ENCODE measurements at regions not wholly inside any gene's neighbourhood (a gene's known extent, or its start where the extent isn't known, plus 50 kb on each side); places are given as distances from the start of the nearest gene placed in this dataset.

GRCh38 chr10:60444494-60445064 lies 54.9 kb upstream of the ANK3 start:
- Histone ChIP-seq H3K4me1 (ENCODE audit: control insufficient read depth, insufficient read depth, low read length) (no peaks in the 10 kb centered on the region), H3K36me3 (ENCODE audit: control insufficient read depth, insufficient read depth, low read length) (no peaks in the 10 kb centered on the region), H3K27me3 (ENCODE audit: control insufficient read depth, insufficient read depth, low read length) (no peaks in the 10 kb centered on the region), H3K27ac (ENCODE audit: low read length) (no peak overlapping the region), H3K9me3 (ENCODE audit: control insufficient read depth, low read depth, low read length) (no peaks in the 10 kb centered on the region), H3K4me3 (ENCODE audit: low read length) (no peak overlapping the region)
- WGBS (ENCODE audit: insufficient coverage, low lambda C conversion rate), result 100% methylated on average over 1 of the region's 1 CpG
- DNase-seq, result no peak

DNA sequence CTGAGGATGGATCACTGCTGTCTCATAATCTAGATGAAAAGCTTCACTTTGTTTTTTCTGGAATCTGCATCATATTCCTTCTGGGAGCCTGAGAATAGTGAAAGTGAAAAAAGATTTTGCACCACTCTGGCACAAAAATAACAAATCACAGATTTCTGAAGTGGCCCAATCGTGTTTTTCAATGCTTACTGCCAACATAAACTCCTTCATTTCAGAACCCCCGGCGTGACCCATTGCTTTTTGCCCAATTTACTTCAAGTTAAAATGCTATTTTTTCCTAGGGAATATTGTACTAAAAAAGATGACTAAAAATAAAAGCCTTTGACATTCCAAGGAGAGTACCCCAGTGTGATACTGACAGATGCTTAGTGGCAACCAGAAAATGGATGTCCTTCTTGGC lies 53.7 kb upstream of the ANK3 start:
- no peaks in the 10 kb centered on the region for H3K4me1 ChIP-seq (ENCODE audit: control insufficient read depth, insufficient read depth, low read length)
- H3K9me3 ChIP-seq (ENCODE audit: control insufficient read depth, low read depth, low read length), result no peaks in the 10 kb centered on the region
- no peaks in the 10 kb centered on the region for H3K27me3 ChIP-seq (ENCODE audit: control insufficient read depth, insufficient read depth, low read length)
- H3K27ac ChIP-seq (ENCODE audit: low read length), result no peak overlapping the region
- no peak overlapping the region for H3K4me3 ChIP-seq (ENCODE audit: low read length)
- no peak for DNase-seq
- H3K36me3 ChIP-seq (ENCODE audit: control insufficient read depth, insufficient read depth, low read length), result no peaks in the 10 kb centered on the region
- 63% methylated on average over 1 of the region's 3 CpGs for WGBS (ENCODE audit: insufficient coverage, low lambda C conversion rate)

DNA sequence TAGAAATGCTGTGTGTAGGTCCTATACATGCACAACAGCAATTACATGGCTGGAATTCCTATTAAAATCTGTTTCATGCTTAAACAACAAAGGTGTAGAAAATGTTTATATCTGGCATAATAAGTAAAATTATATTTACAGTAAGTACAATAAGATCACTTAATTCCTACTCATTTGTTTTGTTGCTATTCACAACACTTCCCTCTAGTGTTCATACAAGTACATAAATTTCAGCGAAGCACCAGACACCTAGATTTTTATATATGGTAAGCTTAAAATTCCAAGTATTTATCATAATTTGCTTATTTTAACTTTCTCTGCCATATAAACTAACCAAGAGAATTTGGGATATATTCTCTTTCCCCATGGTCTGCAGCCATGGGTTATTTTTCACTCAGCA lies 51.8 kb upstream of the ANK3 start:
- no peaks in the 10 kb centered on the region for H3K4me1 ChIP-seq (ENCODE audit: control insufficient read depth, insufficient read depth, low read length)
- no CpG with 5 or more reads among the region's 1 CpG for WGBS (ENCODE audit: insufficient coverage, low lambda C conversion rate)
- no peaks in the 10 kb centered on the region for H3K36me3 ChIP-seq (ENCODE audit: control insufficient read depth, insufficient read depth, low read length)
- H3K4me3 ChIP-seq (ENCODE audit: low read length), result no peak overlapping the region
- H3K27ac ChIP-seq (ENCODE audit: low read length), result no peak overlapping the region
- no peak for DNase-seq
- H3K9me3 ChIP-seq (ENCODE audit: control insufficient read depth, low read depth, low read length), result no peaks in the 10 kb centered on the region
- H3K27me3 ChIP-seq (ENCODE audit: control insufficient read depth, insufficient read depth, low read length), result no peaks in the 10 kb centered on the region

GRCh38 chr10:60439641-60440040 lies 50.0 kb upstream of the ANK3 start:
- H3K9me3 ChIP-seq (ENCODE audit: control insufficient read depth, low read depth, low read length), result no peaks in the 10 kb centered on the region
- WGBS (ENCODE audit: insufficient coverage, low lambda C conversion rate), result 80% methylated on average over 1 of the region's 2 CpGs
- no peak overlapping the region for H3K27ac ChIP-seq (ENCODE audit: low read length)
- H3K27me3 ChIP-seq (ENCODE audit: control insufficient read depth, insufficient read depth, low read length), result no peaks in the 10 kb centered on the region
- DNase-seq, result no peak
- no peaks in the 10 kb centered on the region for H3K36me3 ChIP-seq (ENCODE audit: control insufficient read depth, insufficient read depth, low read length)
- no peak overlapping the region for H3K4me3 ChIP-seq (ENCODE audit: low read length)
- H3K4me1 ChIP-seq (ENCODE audit: control insufficient read depth, insufficient read depth, low read length), result no peaks in the 10 kb centered on the region
